ENCODE measurements at regions not wholly inside any gene's neighbourhood (a gene's known extent, or its start where the extent isn't known, plus 50 kb on each side); places are given as distances from the start of the nearest gene placed in this dataset.

DNA sequence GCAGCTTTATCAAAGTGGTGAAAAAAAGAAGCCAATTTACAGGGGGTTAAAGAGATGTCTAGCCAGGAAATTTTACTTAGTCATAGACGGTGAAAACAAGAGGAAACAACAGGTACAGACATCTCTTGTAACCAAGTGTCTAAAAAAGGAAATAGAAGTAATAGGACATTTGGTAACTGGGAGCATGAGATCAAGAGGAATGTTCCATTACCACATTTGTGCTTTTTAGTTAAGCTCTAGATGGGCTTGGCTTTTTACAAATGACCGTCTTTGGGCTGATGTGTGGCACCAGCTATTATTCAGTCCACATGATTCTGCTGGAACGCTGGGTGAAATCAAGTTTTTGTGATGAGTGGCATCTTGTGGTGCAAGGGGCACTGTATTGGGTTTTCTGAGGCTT lies 179.5 kb downstream of the SMIM20 start:
- intact Hi-C loops (cut with micrococcal nuclease; ENCODE audit: unreplicated experiment) (no loop called here), in situ Hi-C loops (cut with MboI) (no loop called here)
- DNase-seq (ENCODE audit: low read depth, low spot score) (no peak), ATAC-seq (no peak), FAIRE-seq (no peak)
- BruUV-seq (replicated peaks) = no TSS peak
- no peak for TF ChIP-seq FOS (IDR thresholded peaks at IDR 0.05; ENCODE audit: borderline replicate concordance, extremely low read depth, insufficient read length)
- no peak for TF ChIP-seq NRF1 (conservative IDR thresholded peaks at IDR 0.05; ENCODE audit: low read depth, low read length)
- no peak for TF ChIP-seq SPI1 (IDR thresholded peaks at IDR 0.05; ENCODE audit: borderline replicate concordance, insufficient read depth, low read depth, low read length)
- TF ChIP-seq EGR1 (IDR thresholded peaks at IDR 0.05; ENCODE audit: borderline replicate concordance in 1 of 2, low read depth in 2 of 2, low read length in 2 of 2) = no peak
- no peak for TF ChIP-seq SIX5 (IDR thresholded peaks at IDR 0.05; ENCODE audit: low read depth, low read length, severe bottlenecking)
- no peak for TF ChIP-seq MTA2 (IDR thresholded peaks at IDR 0.05; ENCODE audit: low read depth)
- TF ChIP-seq, protein P1, sequence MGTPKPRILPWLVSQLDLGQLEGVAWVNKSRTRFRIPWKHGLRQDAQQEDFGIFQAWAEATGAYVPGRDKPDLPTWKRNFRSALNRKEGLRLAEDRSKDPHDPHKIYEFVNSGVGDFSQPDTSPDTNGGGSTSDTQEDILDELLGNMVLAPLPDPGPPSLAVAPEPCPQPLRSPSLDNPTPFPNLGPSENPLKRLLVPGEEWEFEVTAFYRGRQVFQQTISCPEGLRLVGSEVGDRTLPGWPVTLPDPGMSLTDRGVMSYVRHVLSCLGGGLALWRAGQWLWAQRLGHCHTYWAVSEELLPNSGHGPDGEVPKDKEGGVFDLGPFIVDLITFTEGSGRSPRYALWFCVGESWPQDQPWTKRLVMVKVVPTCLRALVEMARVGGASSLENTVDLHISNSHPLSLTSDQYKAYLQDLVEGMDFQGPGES (IDR thresholded peaks at IDR 0.05) = no peak
- TF ChIP-seq POU2F2 (IDR thresholded peaks at IDR 0.05; ENCODE audit: borderline replicate concordance, low read depth, low read length) = no peak
- TF ChIP-seq, protein P2, sequence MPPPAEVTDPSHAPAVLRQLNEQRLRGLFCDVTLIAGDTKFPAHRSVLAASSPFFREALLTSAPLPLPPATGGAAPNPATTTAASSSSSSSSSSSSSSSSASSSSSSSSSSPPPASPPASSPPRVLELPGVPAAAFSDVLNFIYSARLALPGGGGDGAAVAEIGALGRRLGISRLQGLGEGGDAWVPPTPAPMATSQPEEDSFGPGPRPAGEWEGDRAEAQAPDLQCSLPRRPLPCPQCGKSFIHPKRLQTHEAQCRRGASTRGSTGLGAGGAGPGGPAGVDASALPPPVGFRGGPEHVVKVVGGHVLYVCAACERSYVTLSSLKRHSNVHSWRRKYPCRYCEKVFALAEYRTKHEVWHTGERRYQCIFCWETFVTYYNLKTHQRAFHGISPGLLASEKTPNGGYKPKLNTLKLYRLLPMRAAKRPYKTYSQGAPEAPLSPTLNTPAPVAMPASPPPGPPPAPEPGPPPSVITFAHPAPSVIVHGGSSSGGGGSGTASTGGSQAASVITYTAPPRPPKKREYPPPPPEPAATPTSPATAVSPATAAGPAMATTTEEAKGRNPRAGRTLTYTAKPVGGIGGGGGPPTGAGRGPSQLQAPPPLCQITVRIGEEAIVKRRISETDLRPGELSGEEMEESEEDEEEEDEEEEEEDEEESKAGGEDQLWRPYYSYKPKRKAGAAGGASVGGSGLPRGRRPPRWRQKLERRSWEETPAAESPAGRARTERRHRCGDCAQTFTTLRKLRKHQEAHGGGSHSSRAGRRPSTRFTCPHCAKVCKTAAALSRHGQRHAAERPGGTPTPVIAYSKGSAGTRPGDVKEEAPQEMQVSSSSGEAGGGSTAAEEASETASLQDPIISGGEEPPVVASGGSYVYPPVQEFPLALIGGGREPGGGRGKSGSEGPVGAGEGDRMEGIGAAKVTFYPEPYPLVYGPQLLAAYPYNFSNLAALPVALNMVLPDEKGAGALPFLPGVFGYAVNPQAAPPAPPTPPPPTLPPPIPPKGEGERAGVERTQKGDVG (CRISPR knock-in tag; IDR thresholded peaks at IDR 0.05) = no peak
- TF ChIP-seq MYB (IDR thresholded peaks at IDR 0.05; ENCODE audit: borderline replicate concordance, low read depth, low read length) = no peak
- TF ChIP-seq, protein P3, sequence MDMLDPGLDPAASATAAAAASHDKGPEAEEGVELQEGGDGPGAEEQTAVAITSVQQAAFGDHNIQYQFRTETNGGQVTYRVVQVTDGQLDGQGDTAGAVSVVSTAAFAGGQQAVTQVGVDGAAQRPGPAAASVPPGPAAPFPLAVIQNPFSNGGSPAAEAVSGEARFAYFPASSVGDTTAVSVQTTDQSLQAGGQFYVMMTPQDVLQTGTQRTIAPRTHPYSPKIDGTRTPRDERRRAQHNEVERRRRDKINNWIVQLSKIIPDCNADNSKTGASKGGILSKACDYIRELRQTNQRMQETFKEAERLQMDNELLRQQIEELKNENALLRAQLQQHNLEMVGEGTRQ (IDR thresholded peaks at IDR 0.05; ENCODE audit: borderline replicate concordance, low read depth, low read length) = no peak
- TF ChIP-seq ZNF384 (IDR thresholded peaks at IDR 0.05; ENCODE audit: borderline replicate concordance, low read depth, low read length) = no peak
- TF ChIP-seq, protein P4, sequence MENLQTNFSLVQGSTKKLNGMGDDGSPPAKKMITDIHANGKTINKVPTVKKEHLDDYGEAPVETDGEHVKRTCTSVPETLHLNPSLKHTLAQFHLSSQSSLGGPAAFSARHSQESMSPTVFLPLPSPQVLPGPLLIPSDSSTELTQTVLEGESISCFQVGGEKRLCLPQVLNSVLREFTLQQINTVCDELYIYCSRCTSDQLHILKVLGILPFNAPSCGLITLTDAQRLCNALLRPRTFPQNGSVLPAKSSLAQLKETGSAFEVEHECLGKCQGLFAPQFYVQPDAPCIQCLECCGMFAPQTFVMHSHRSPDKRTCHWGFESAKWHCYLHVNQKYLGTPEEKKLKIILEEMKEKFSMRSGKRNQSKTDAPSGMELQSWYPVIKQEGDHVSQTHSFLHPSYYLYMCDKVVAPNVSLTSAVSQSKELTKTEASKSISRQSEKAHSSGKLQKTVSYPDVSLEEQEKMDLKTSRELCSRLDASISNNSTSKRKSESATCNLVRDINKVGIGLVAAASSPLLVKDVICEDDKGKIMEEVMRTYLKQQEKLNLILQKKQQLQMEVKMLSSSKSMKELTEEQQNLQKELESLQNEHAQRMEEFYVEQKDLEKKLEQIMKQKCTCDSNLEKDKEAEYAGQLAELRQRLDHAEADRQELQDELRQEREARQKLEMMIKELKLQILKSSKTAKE (IDR thresholded peaks at IDR 0.05; ENCODE audit: low read depth, poor library complexity, severe bottlenecking) = no peak
- no peak for TF ChIP-seq ETV6 (conservative IDR thresholded peaks at IDR 0.05 in 1 of 2, IDR thresholded peaks at IDR 0.05 in 1 of 2; ENCODE audit: borderline replicate concordance in 1 of 2, low read depth in 1 of 2)
- no peak for TF ChIP-seq PAX5 (IDR thresholded peaks at IDR 0.05; ENCODE audit: borderline replicate concordance, low read depth, low read length)
- no peak for TF ChIP-seq NBN (IDR thresholded peaks at IDR 0.05)
- no peak overlapping the region for H3K4me3 ChIP-seq
- H4K20me1 ChIP-seq (ENCODE audit: control insufficient read depth, insufficient read depth) = no peaks in the 10 kb centered on the region
- ChIA-PET CTCF (interaction anchor here (0.7 to 2.7 kb wide), 2 partner anchors 11 to 15 kb away, joined by 4 to 11 read pairs; no protein-coding TSS in a partner anchor), POLR2A (no interaction called here), RAD21 (ENCODE audit: unreplicated experiment) (interaction anchor here (1.3 kb wide), 1 partner anchor 11 kb away, joined by 4 read pairs; no protein-coding TSS in a partner anchor), SMC1A (ENCODE audit: uncharacterized antibody, unreplicated experiment) (interaction anchor here (0.6 kb wide), 1 partner anchor 149 kb away, joined by 3 read pairs; no protein-coding TSS in a partner anchor)
- no peak overlapping the region for H3K27ac ChIP-seq (ENCODE audit: control insufficient read depth, insufficient read depth)
- H2AFZ ChIP-seq (ENCODE audit: control insufficient read depth, low read depth, low read length) = no peak overlapping the region
- WGBS (ENCODE audit: insufficient coverage, insufficient replicate concordance, low lambda C conversion rate, missing lambda C conversion rate) = 77% methylated on average over 3 of the region's 3 CpGs
- H3K36me3 ChIP-seq (ENCODE audit: control insufficient read depth in 2 of 2, insufficient read depth in 2 of 2, low read length in 1 of 2) = no peaks in the 10 kb centered on the region
- H3K9me3 ChIP-seq (replicated peaks; ENCODE audit: control insufficient read depth, insufficient read depth, low read length) = peaks cover 10% of the 10 kb centered on the region
- no peak overlapping the region for H3K4me2 ChIP-seq (ENCODE audit: control insufficient read depth, insufficient read depth)
- H3K27me3 ChIP-seq (replicated peaks in 1 of 2; ENCODE audit: control insufficient read depth in 2 of 2, insufficient read depth in 2 of 2, low read length in 1 of 2) = no peaks in the 10 kb centered on the region
- H3K4me1 ChIP-seq (ENCODE audit: control insufficient read depth, insufficient read depth, low read length) = peaks cover 6% of the 10 kb centered on the region; the same call in 1 of the 2 replicates
- H3K9ac ChIP-seq (ENCODE audit: control insufficient read depth, insufficient read depth, low read length) = no peak overlapping the region
- H3K79me2 ChIP-seq (ENCODE audit: control insufficient read depth, insufficient read depth, low read length) = no peaks in the 10 kb centered on the region
